NCI-H2196 treated with DMSO at 0.1 percent for 48 hours (cell line): ENCODE measurements at regions not wholly inside any gene's neighbourhood (a gene's known extent, or its start where the extent isn't known, plus 50 kb on each side); places are given as distances from the start of the nearest gene placed in this dataset.
"Not testable (repeated sequence)": the region's sequence is repeated elsewhere in the genome, so short reads cannot be mapped to it uniquely, and the experiment has no call there.

Source experiments
- DNase-seq: peaks from one replicate; lab custom pipeline; 2025; ENCODE audit not compliant: unreplicated experiment; lab: John Stamatoyannopoulos, UW

GRCh38 chr7:34207810-34208209 is 302.5 kb downstream of the BMPER start:
- no peak for DNase-seq

- DNase-seq = no peak
These were observed 303.7 kb downstream of the BMPER start for GRCh38 chr7:34208878-34209621.

DNA sequence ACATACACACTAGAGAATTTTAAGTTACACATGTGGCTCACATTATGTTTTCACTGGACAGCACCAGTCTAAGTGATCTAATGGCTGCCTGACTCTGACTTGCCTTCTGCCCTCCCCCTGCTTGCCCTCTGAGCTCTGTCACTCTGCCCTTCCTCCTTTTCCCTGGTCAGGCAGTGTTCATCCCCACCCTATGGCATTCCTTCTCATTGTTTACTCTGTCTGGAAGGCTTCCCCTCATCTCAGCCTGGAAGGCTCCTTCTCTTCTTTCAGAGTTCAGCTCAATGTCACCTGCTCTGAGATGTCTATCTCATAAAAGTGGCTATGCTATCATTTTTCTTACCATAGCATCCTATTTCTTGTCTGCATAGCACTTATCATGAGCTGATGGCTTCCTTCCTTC is 305.7 kb downstream of the BMPER start:
- no peak for DNase-seq

DNA sequence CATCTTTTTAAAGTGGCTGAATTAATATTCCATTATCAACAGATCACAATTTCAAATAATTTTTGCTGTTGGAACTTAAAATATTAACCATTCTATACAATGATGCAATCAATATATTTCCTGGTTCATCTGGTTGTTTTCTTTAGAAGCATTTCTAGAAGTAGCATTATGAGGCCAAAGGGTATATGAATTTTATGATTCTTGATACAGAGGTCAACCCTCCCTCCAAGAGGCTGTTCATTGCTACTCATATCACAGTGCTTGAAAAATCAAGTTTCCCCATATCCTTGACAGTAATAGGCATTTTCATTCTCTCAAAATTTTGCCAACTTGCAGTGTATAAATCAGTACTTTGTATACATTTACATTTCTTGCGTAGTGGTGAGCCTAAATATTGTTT is 312.6 kb downstream of the BMPER start:
- no peak for DNase-seq

DNA sequence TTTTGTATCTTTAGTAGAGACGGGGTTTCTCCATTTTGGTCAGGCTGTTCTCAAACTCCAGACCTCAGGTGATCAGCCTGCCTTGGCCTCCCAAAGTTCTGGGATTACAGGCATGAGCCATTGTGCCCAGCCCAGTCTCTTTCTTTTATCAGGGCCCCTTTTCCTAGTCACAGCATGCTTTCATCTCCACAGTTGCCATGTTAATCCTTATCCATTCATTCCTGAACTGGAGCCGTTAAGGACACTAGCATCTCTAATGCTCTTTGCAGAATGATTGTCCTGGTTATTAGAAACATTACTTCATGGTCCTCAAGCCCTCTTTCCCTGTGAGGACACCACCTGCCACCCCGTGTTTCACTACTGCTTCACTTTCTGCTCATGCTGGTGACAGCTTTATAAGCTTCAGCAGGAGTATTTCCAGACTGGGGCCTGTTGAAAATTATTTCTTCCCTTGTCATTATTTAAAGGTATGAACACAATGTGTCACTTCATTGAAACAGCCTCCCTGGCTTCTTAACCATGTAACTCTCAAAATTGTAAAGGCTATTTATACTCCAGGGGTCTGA is 313.9 kb downstream of the BMPER start:
- no peak for DNase-seq

DNA sequence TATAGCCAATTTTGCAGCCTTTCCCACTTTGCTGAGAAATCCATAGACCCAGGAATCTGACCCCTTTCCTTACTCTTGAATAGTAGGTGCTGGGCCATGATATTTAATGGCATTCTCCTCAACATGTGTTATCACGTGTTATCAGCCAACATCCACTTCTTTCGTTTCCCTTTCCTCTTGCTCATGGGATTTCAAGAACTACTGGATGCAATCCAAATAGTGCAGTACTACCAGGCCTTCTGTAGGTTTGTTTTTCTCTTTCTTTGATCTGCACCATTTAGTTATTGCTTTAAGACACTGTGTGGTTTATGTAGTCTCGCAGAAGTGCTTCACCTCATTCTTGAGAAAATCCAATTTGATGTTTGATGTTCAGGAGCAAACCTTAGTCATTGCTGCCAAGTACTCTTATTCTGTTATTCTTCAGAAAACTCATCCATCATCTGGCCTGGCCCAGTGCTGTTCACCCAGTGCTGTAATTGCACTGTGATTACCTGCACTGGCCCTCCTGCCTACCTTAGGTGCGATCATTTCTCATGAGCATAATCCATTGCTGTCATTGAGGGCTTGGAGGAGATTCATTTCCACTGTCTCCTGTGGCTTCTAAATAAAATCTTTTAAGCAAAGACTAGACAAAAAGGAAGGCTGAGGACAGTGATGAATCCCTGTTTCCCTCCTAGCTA is 315.3 kb downstream of the BMPER start:
- no peak for DNase-seq

DNA sequence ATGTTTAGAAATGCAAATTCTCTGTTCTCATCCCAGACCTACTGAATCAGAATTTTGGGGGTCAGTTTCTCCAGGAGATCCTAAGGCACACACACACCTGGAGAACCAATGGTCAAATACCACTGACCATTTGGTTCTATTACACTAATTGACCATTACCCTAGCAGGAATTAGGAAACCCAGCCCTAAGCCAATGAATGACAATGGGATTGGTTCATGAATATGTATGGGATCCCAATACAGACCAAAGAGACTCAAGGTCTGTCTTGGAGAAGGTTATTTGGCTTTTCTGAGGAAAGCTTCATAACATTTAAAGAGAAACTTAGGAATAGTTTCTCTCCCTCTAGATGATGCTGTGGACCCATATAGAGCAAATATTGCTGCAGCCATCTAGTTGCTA is 317.0 kb downstream of the BMPER start:
- no peak for DNase-seq

DNA sequence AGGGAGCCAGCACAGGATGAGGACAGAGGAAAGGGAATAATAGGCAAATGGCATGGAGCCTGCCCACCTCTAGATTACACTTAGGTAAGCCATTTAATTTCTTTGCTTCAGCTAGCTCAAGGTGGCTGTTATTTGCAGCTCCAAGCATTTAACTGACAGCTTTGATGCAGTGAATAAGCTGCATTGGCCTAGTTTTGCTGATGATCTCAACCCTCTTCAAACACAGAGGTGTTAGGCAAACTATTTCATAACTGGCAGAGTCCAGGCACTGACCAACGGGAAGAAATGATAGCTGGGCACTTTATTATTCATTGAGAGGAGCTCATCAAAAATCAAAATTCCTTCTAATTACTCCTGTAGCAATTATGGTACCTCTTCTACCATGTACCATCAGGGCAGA is 317.4 kb downstream of the BMPER start:
- no peak for DNase-seq

- no peak for DNase-seq
These were observed 318.9 kb downstream of the BMPER start for GRCh38 chr7:34224281-34224680.

DNA sequence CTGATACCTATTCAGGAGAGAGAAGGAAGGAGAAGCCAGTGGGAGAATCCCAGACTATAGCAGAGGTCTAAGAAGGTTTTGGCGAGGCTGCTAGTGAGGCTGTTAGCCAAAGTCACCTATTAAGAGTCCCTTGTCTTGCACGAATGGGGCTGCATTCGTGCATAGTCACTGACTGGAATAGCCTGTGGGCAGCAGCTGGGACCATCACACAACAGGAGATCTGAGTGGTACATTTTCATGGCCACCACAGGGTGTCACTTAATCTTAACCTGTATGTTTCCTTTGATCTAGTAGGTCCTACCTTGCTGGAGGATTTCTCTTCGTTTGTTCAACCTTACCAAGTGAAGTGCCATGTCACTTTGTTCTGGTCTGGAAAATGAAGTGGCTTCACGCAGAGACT is 319.9 kb downstream of the BMPER start:
- DNase-seq = no peak

DNA sequence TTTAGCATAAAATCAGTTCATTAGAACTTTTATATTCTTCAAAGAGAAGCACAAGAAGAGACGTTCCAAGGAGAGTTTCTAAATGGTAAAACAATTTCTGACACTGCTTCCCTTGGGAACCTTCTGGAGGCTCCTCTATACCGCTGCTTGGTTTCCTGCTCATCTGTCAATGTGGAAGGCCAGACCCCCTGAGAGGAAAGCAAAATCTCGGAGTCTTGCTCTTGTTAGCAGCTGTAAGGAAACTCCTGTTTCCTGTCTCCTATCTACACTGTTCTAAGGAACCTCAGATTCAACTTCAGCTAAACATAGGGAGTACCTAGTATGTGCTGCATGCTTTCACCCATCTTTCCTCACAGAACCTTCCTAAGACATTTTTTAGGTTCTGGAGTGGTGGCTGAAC is 322.2 kb downstream of the BMPER start:
- DNase-seq = no peak

GRCh38 chr7:34235101-34235500 is 329.8 kb downstream of the BMPER start:
- not testable (repeated sequence) for DNase-seq

DNA sequence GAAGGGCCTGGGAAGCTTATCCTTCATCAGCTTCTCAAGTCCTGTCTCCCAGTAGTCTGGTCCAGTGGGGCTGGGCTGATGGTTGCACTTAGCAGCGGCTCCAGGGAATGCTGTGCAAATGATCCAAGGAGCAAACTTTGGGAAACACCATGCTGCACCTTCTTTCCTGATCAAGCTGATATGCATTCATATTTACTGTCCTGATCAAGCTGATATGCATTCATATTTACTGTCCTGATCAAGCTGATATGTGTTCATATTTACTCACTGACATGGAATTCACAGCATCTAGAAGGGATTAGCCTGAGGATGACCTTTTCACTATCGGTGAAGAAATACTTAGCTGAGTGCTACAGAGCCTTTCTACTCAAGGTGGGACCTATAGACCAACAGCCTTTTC is 330.7 kb downstream of the BMPER start:
- no peak for DNase-seq

GRCh38 chr7:34236839-34237492 is 331.6 kb downstream of the BMPER start:
- DNase-seq = no peak

DNA sequence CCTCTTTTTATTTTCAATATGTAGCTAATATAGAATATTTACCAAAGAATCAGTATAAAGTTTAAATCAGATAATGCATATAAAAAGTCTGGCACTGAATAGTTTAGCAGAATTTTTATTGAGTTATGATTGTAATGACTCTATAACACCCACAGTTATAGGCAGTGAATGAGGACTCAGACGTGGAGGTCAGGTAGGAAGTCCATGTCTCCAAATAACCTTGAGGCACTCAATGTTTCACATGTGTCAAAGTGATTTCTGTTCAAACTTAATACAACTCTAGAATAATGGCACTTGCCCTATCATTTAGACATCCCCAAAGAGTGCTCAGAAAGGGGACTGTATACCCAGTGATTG is 332.1 kb downstream of the BMPER start:
- DNase-seq = no peak

GRCh38 chr7:34240417-34240816 is 335.1 kb downstream of the BMPER start:
- no peak for DNase-seq

DNA sequence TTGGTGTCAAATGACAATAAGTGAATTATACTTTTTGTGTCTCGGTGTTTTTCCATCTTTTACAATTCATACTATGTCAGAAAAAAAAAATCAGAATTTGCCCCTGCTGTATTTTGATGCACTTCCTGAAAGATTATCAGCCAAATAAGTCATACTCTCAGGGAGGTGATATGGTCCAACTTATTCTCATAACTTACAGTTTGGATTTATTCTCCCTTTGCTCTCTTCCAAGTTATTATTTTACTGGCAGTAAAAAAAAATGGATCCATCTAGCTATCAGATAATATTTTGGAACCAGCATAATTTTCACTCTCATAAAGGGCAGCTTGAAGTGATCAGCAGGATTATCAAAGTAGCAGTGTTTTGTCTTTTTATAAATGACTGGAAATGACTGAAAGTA is 337.1 kb downstream of the BMPER start:
- no peak for DNase-seq

- DNase-seq = no peak
These were observed 339.9 kb downstream of the BMPER start for GRCh38 chr7:34245246-34245645.

- DNase-seq = no peak
These were observed 342.1 kb downstream of the BMPER start for GRCh38 chr7:34247468-34247867.

DNA sequence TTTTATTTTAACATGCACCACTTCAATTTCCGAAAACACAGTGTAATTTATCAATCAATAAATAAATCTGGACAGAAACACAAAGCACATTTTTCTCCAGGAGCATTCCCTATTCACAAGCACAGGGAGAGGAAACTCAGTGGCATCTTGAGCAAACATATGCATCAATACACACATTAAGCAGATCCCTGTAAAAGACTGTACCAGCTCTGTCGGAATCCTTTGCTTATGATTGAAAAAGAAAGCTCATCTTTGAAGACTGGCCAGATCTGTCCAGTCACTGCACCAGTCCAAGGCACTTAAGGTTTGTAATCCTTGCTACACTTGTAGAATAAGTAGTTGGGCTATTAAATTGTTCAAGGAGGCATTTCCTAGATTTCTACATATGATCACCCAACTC is 343.9 kb downstream of the BMPER start:
- no peak for DNase-seq

DNA sequence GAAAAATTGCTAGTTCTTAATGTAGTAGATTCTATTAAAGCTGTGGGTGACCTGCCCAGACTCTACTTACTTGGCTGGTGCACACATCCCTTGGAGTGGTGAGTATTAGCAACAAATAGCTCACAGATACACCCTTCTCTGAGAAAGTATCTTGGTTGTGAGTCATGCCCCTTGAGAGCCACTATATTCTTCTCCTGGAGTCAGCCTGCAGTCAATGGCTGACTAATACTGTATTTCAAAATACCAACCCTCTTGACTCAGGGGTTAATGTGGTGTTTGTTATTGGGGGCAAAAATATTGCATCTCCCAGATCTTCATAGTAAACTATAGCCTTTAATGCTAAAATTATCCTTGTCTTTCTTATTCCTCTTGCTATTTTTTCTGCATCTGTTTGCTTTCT is 354.9 kb downstream of the BMPER start:
- DNase-seq = no peak

DNA sequence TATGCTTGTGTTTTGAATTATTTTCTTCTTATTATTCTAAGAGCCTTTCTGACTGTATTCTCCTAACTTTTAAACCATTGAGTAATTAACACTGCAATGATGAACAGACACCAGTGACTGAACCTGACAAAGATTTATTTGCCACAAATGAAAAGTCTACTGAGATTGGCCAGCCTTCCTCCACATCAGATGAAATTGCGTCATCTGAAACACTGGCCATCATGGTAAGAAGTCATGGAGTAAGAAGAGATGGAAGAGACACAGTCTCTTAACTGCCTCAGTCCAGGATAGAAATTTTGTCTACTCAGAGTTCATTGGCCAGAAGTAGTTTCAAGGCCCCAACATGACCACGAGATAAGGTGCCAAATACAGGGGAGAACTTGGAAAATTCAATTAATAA is 357.8 kb downstream of the BMPER start:
- DNase-seq = no peak
